Endothelial cell of umbilical vein (primary cell): ENCODE measurements at regions not wholly inside any gene's neighbourhood (a gene's known extent, or its start where the extent isn't known, plus 50 kb on each side); places are given as distances from the start of the nearest gene placed in this dataset.

Experiments
- BruUV-seq: library from RNA; stranded (reverse); fragments of 400-500 nt; replicated peaks from 2 replicates; lab custom pipeline; 2021; lab: Mats Ljungman, UMichigan
- CTCF ChIA-PET: fragments of 300-600, 350-600 bp; sonication (Branson Sonifier 250); formaldehyde crosslinking; loops from one replicate; lab custom pipeline; 2021; ENCODE audit warnings: antibody characterized with exemption, inconsistent platforms; lab: Charles Lee
- POLR2A ChIA-PET: fragments of 300-600, 350-600 bp; sonication (Branson Sonifier 250); formaldehyde crosslinking; loops from one replicate; lab custom pipeline; 2021; ENCODE audit warnings: antibody characterized with exemption, inconsistent platforms; lab: Charles Lee
- DNase-seq: peaks from one replicate; pipeline ENCODE4 v3.0.0-alpha.2; 2011; ENCODE audit warnings: low read depth, low spot score
- FAIRE-seq: peaks from 2 replicates; lab custom pipeline; 2011; peaks lifted over from hg19 to GRCh38; lab: Jason Lieb, UNC
- H2AFZ ChIP-seq: 2 replicates; pipeline ENCODE4 v1.6.0; 2012; ENCODE audit warnings: low read depth, low read length, control low read depth, inconsistent platforms
- H3K27ac ChIP-seq: 2 replicates; pipeline ENCODE4 v1.5.1; 2011; ENCODE audit warnings: low read depth, mild to moderate bottlenecking, control low read depth, low read length, moderate library complexity; ENCODE audit not compliant: insufficient read depth
- H3K27me3 ChIP-seq, 2 experiments: 2 replicates each; pipeline versions ENCODE4 v1.6.0 to v1.6.1; 2011; ENCODE audit warnings: low read length in 2 of 2, mixed read lengths in 1 of 2; ENCODE audit not compliant: control insufficient read depth in 2 of 2, insufficient read depth in 2 of 2
- H3K36me3 ChIP-seq, 2 experiments: 2 replicates in 1 of 2; 3 replicates in 1 of 2; pipeline ENCODE4 v1.5.1; 2011; ENCODE audit warnings: low read length in 2 of 2, mild to moderate bottlenecking in 1 of 2, moderate library complexity in 1 of 2; ENCODE audit not compliant: control insufficient read depth in 2 of 2, insufficient read depth in 2 of 2; ENCODE audit errors: extremely low read depth in 1 of 2
- H3K4me1 ChIP-seq: 3 replicates; pipeline ENCODE4 v1.5.1; 2011; ENCODE audit warnings: mild to moderate bottlenecking, low read length; ENCODE audit not compliant: control insufficient read depth, insufficient read depth; ENCODE audit errors: extremely low read depth
- H3K4me2 ChIP-seq: 2 replicates; pipeline ENCODE4 v1.6.1; 2011; ENCODE audit warnings: low read length, control low read depth, mixed read lengths; ENCODE audit not compliant: insufficient read depth
- H3K4me3 ChIP-seq, 3 experiments: fragments of 200-600 bp in 1 of 3; sonication (generic), shearing (Covaris generic) in 1 of 3; replicated peaks in 1 of 3; 2 replicates each; pipeline ENCODE4 v1.5.1; 2011 to 2016; ENCODE audit warnings: control low read depth in 3 of 3, low read length in 3 of 3, mild to moderate bottlenecking in 2 of 3, inconsistent platforms in 1 of 3, low read depth in 1 of 3, moderate library complexity in 1 of 3; ENCODE audit not compliant: insufficient read depth in 1 of 3
- H3K79me2 ChIP-seq: 2 replicates; pipeline ENCODE4 v1.6.0; 2012; ENCODE audit warnings: low read length, inconsistent platforms; ENCODE audit not compliant: control insufficient read depth, insufficient read depth
- H3K9ac ChIP-seq: replicated peaks from 2 replicates; pipeline ENCODE3; 2011; ENCODE audit warnings: low read length, control low read depth; ENCODE audit not compliant: insufficient read depth; ENCODE audit errors: extremely low read depth
- H3K9me1 ChIP-seq: replicated peaks from 3 replicates; pipeline ENCODE4 v1.6.0; 2011; ENCODE audit warnings: mild to moderate bottlenecking, low read length; ENCODE audit not compliant: control insufficient read depth, insufficient read depth; ENCODE audit errors: extremely low read depth
- H3K9me3 ChIP-seq: replicated peaks from 2 replicates; pipeline ENCODE4 v1.5.1; 2012; ENCODE audit warnings: low read length, inconsistent platforms; ENCODE audit not compliant: control insufficient read depth, insufficient read depth
- H4K20me1 ChIP-seq: replicated peaks from 2 replicates; pipeline ENCODE3; 2011; ENCODE audit warnings: mild to moderate bottlenecking, low read length; ENCODE audit not compliant: control insufficient read depth, insufficient read depth; ENCODE audit errors: extremely low read depth
- CTCF ChIP-seq, 2 donors: IDR thresholded peaks; 1 replicate in 1 of 2; 2 replicates in 1 of 2; pipeline ENCODE4 v1.5.1; 2011; ENCODE audit warnings: low read length in 2 of 2, mild to moderate bottlenecking in 2 of 2, moderate library complexity in 2 of 2, control low read depth in 1 of 2, inconsistent platforms in 1 of 2, low read depth in 1 of 2; ENCODE audit not compliant: insufficient read depth in 1 of 2; ENCODE audit errors: extremely low read depth in 1 of 2
- EZH2 ChIP-seq: IDR thresholded peaks from 2 replicates; pipeline ENCODE4 v1.6.1; 2012; ENCODE audit warnings: borderline replicate concordance, low read depth, mild to moderate bottlenecking, moderate library complexity, low read length, inconsistent platforms; ENCODE audit not compliant: severe bottlenecking
- FOS ChIP-seq: IDR thresholded peaks from 2 replicates; pipeline ENCODE4 v1.6.1; 2011; ENCODE audit warnings: mild to moderate bottlenecking, low read length, moderate library complexity, borderline replicate concordance; ENCODE audit not compliant: insufficient read depth
- GATA2 ChIP-seq: IDR thresholded peaks from 2 replicates; pipeline ENCODE4 v1.7.0; 2011; ENCODE audit warnings: low read depth, mild to moderate bottlenecking, moderate library complexity, mixed read lengths, low read length; ENCODE audit not compliant: insufficient read length, insufficient read depth
- JUN ChIP-seq: IDR thresholded peaks from 2 replicates; pipeline ENCODE4 v1.6.1; 2011; ENCODE audit warnings: borderline replicate concordance, low read depth; ENCODE audit not compliant: insufficient read length, insufficient read depth
- MAX ChIP-seq: IDR thresholded peaks from 2 replicates; pipeline ENCODE4 v1.6.1; 2011; ENCODE audit not compliant: insufficient read depth, insufficient read length
- MYC ChIP-seq: IDR thresholded peaks from one replicate; pipeline ENCODE4 v1.6.1; 2011; ENCODE audit warnings: mild to moderate bottlenecking, low read depth, low read length
- POLR2A ChIP-seq: IDR thresholded peaks from 2 replicates; pipeline ENCODE4 v1.6.1; 2012; ENCODE audit warnings: low read depth, mild to moderate bottlenecking, control low read depth, low read length
- POLR2AphosphoS5 ChIP-seq: IDR thresholded peaks from 2 replicates; pipeline ENCODE4 v1.6.1; 2012; ENCODE audit warnings: low read depth, mild to moderate bottlenecking, control low read depth, low read length, moderate library complexity; ENCODE audit not compliant: insufficient read depth
- dilution Hi-C: fragments of 300-500 bp; cut with MboI; formaldehyde crosslinking; loops from one replicate; pipeline ENCODE4 v1.15.0; 2019; ENCODE audit warnings: low sequenced_read_pairs; ENCODE audit not compliant: extremely low pct_ligation_motif_present
- intact Hi-C: fragments of 100-400 bp; cut with micrococcal nuclease; formaldehyde crosslinking; loops from one replicate; pipeline ENCODE4 v1.10.0; 2022

GRCh38 chr2:6068429-6068828, 376.2 kb downstream of the SOX11 start:
- no TSS peak for BruUV-seq
- Histone ChIP-seq H3K79me2 (no peaks in the 10 kb centered on the region), H3K4me1 (no peaks in the 10 kb centered on the region), H4K20me1 (no peaks in the 10 kb centered on the region), H3K27me3 (no peaks in the 10 kb centered on the region), H3K36me3 (no peaks in the 10 kb centered on the region), H3K4me2 (no peak overlapping the region), H3K27ac (no peak overlapping the region), H3K4me3 (no peak overlapping the region), H3K9ac (no peak overlapping the region), H3K9me3 (peaks cover under 1% of the 10 kb centered on the region), H2AFZ (no peak overlapping the region), H3K9me1 (no peaks in the 10 kb centered on the region)
- dilution Hi-C loops: no loop called here
- no peak for FAIRE-seq
- intact Hi-C loops: no loop called here
- TF ChIP-seq MYC (no peak), POLR2A (no peak), CTCF (IDR thresholded peaks at IDR 0.05; ENCODE audit: extremely low read depth in 1 of 2, insufficient read depth in 1 of 2, low read depth in 1 of 2, low read length in 2 of 2) (no peak), JUN (no peak), POLR2AphosphoS5 (no peak), FOS (no peak), MAX (no peak), GATA2 (no peak), EZH2 (no peak)
- DNase-seq: no peak
- POLR2A ChIA-PET: no interaction called here
- CTCF ChIA-PET: no interaction called here
